ENCODE measurements at regions not wholly inside any gene's neighbourhood (a gene's known extent, or its start where the extent isn't known, plus 50 kb on each side); places are given as distances from the start of the nearest gene placed in this dataset.

- H3K27me3 ChIP-seq (ENCODE audit: insufficient read depth, low read depth, severe bottlenecking) = no peaks in the 10 kb centered on the region
- no peaks in the 10 kb centered on the region for H3K36me3 ChIP-seq
- H3K9me3 ChIP-seq (ENCODE audit: severe bottlenecking) = peaks cover 8% of the 10 kb centered on the region
- no peak for DNase-seq
- no peak overlapping the region for H3K27ac ChIP-seq
- H3K4me3 ChIP-seq (ENCODE audit: low read depth, low read length) = no peak overlapping the region
- TF ChIP-seq CTCF (IDR thresholded peaks at IDR 0.05; ENCODE audit: low read depth, low read length) = no peak
Measured at GRCh38 chr20:60096166-60096565, 137.9 kb downstream of the CDH26 start.

- Histone ChIP-seq H3K27ac (no peak overlapping the region), H3K9me3 (ENCODE audit: severe bottlenecking) (peaks cover 8% of the 10 kb centered on the region), H3K36me3 (no peaks in the 10 kb centered on the region), H3K4me3 (ENCODE audit: low read depth, low read length) (no peak overlapping the region), H3K27me3 (ENCODE audit: insufficient read depth, low read depth, severe bottlenecking) (no peaks in the 10 kb centered on the region)
- DNase-seq = no peak
- no peak for TF ChIP-seq CTCF (IDR thresholded peaks at IDR 0.05; ENCODE audit: low read depth, low read length)
Measured at GRCh38 chr20:60097285-60097684, 139.1 kb downstream of the CDH26 start.

GRCh38 chr20:60100780-60101179 is 142.6 kb downstream of the CDH26 start:
- Histone ChIP-seq H3K9me3 (ENCODE audit: severe bottlenecking) (peaks cover 3% of the 10 kb centered on the region), H3K36me3 (no peaks in the 10 kb centered on the region), H3K27ac (no peak overlapping the region), H3K4me3 (ENCODE audit: low read depth, low read length) (no peak overlapping the region), H3K27me3 (ENCODE audit: insufficient read depth, low read depth, severe bottlenecking) (no peaks in the 10 kb centered on the region)
- no peak for DNase-seq
- TF ChIP-seq CTCF (IDR thresholded peaks at IDR 0.05; ENCODE audit: low read depth, low read length) = no peak

- H3K9me3 ChIP-seq (ENCODE audit: severe bottlenecking) = peaks cover 3% of the 10 kb centered on the region
- H3K27ac ChIP-seq = no peak overlapping the region
- no peak overlapping the region for H3K4me3 ChIP-seq (ENCODE audit: low read depth, low read length)
Measured at GRCh38 chr20:60101201-60101890, 143.1 kb downstream of the CDH26 start.

GRCh38 chr20:60101891-60102281 is 143.7 kb downstream of the CDH26 start:
- peaks cover 3% of the 10 kb centered on the region for H3K9me3 ChIP-seq (ENCODE audit: severe bottlenecking)
- H3K27me3 ChIP-seq (ENCODE audit: insufficient read depth, low read depth, severe bottlenecking) = no peaks in the 10 kb centered on the region
- H3K4me3 ChIP-seq (ENCODE audit: low read depth, low read length) = no peak overlapping the region
- TF ChIP-seq CTCF (IDR thresholded peaks at IDR 0.05; ENCODE audit: low read depth, low read length) = no peak
- no peak overlapping the region for H3K27ac ChIP-seq
- no peaks in the 10 kb centered on the region for H3K36me3 ChIP-seq
- no peak for DNase-seq

More at GRCh38 chr20:60101201-60101890, 143.1 kb downstream of the CDH26 start:
- Histone ChIP-seq H3K36me3 (no peaks in the 10 kb centered on the region), H3K27me3 (ENCODE audit: insufficient read depth, low read depth, severe bottlenecking) (no peaks in the 10 kb centered on the region)
- no peak for TF ChIP-seq CTCF (IDR thresholded peaks at IDR 0.05; ENCODE audit: low read depth, low read length)
- no peak for DNase-seq

- Histone ChIP-seq H3K27ac (no peak overlapping the region), H3K36me3 (no peaks in the 10 kb centered on the region), H3K4me3 (ENCODE audit: low read depth, low read length) (no peak overlapping the region), H3K27me3 (ENCODE audit: insufficient read depth, low read depth, severe bottlenecking) (no peaks in the 10 kb centered on the region), H3K9me3 (ENCODE audit: severe bottlenecking) (peaks cover 3% of the 10 kb centered on the region)
- TF ChIP-seq CTCF (IDR thresholded peaks at IDR 0.05; ENCODE audit: low read depth, low read length) = no peak
- DNase-seq = no peak
Measured at GRCh38 chr20:60102665-60103210, 144.5 kb downstream of the CDH26 start.

Data from WERI-Rb-1 (cell line).